GM18907 (cell line): ENCODE measurements at regions not wholly inside any gene's neighbourhood (a gene's known extent, or its start where the extent isn't known, plus 50 kb on each side); places are given as distances from the start of the nearest gene placed in this dataset.
A peak's percentile ranks its signal among the peaks of the same experiment; 100 is the strongest.

Source experiments
- ATAC-seq: cut with Tn5 transposase; IDR thresholded peaks from one replicate; pipeline ENCODE4 v1.9.1; 2021; ENCODE audit warnings: mild to moderate bottlenecking, moderate library complexity; ENCODE audit not compliant: unreplicated experiment

GRCh38 chr9:129349665-129349947 is 171.5 kb upstream of the IER5L start:
- ATAC-seq, result no peak

- ATAC-seq, result no peak
Observed at GRCh38 chr9:129348890-129349664, 171.0 kb upstream of the IER5L start.

GRCh38 chr9:129347316-129348120 is 169.5 kb upstream of the IER5L start:
- ATAC-seq, result no peak

DNA sequence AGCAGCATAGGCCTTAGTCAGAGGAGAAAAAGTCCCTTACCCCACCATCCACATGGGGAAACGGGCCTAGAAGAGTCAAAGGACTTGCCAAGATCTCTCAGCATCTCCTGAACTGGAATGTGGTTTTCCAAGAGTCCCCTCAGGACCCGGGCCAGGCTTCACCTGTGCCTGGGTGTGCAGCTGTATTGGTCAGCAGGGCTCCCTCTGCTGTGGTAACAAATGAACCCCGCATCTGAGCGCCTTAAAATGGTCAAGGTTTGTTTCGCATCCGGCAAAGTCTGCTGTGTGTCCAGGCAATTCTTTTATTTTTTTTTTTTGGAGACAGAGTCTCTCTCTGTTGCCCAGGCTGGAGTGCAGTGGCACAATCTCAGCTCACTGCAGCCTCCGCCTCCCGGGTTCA is 168.0 kb upstream of the IER5L start:
- ATAC-seq, result no peak

GRCh38 chr9:129344641-129345495 is 166.8 kb upstream of the IER5L start:
- no peak for ATAC-seq

DNA sequence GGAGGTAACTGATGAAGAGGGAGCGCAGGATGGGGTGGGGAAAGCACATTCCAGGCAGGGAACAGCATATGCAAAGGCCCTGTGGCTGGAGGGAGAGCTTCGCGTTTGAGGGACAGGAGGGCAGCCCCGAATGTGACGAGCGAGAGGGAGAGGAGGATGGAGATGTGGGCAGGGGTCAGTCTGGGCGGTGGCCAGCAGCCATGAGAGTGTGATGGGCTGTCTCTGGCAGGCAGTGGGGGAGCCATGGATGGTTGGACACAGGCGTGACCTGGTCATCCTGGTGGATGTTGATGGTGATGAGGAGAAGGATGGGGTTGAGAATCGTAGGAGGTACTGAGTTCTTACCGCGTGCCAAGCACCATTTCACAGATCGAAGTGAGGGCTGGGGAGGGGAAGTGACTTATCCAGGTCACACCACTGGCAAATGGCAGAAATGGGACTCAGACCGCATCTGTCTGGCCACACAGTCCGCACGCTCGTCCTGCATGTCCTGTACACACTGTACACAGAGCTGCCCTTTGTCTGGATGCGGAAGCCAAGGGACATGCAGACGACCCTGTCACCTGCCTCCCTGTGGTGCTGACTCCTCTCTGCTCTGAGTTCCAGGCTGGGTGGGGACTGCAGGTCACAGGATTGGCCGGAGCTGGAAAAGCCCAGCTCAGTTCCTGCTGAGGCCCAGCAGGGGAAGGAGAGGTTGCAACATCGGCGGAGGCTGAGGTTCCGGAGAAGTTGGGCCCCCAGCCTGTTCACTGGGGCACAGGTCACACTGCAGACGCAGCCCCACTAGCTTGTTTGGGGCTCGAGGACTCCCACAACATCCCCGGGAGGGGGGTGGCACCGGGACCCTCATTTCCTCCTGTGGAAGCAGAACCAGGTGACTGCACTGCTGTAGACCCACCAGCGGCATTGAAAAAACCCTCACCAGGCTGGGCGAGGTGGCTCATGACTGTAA is 165.6 kb upstream of the IER5L start:
- ATAC-seq, result no peak

GRCh38 chr9:129342591-129343423 is 164.7 kb upstream of the IER5L start:
- ATAC-seq, result no peak

DNA sequence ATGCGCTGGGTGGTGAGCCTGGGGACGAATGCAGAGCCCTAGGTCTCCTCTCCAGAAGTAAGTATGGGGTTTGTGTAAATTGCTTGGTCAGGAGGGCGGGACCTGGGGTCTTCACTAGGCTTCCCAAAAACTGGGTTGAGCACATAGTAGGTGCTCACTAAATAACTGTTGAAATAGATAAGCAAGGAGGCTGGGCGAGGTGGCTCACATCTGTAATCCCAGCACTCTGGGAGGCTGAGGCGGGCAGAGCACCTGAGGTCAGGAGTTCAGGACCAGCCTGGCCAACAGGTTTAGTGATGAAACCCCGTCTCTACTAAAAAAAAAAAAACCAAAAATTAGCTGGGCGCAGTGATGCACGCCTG is 163.9 kb upstream of the IER5L start:
- no peak for ATAC-seq

DNA sequence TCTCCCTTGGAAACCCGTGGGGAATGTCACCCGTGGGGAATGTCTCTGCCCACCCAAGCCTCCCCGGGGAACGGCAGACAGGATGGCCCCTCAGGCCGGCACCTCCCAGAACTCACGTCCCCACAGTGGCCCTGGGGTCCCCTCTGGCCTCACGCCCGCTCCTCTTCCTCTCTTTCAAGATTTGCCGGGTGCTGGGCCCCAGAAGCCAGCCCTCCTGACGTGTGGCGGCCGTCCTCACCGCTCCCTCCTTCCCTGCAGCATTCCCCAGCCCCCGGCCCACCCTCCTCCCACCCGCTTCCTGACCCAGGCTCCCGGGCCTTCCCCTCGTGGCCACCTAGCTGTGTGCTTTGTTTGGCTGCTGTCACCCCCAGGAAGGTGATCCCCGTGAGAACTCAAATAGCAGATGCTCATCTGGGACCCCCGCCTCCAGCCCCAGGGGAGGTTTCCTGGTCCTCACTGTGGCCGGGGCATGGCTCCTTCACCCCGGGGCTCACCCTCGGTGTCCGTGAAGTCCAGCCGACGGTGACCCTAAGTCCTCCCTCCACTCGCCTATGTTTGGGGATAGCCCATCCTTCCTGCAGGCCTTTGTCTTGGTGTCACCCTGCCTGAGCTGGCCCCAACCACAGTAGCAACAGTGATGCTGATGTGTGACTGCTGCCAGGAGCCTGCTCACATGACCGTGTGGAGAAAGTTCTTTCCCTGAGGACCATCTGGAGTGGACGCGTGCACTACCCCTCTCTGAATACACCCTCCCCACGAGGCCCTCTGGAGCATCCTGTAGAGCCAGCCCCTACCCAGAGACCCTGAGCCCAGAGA is 163.3 kb upstream of the IER5L start:
- ATAC-seq, result no peak

- ATAC-seq, result no peak
Observed at GRCh38 chr9:129340427-129341170, 162.5 kb upstream of the IER5L start.

- ATAC-seq, result no peak
Observed at GRCh38 chr9:129339539-129340157, 161.6 kb upstream of the IER5L start.

- ATAC-seq, result no peak
Observed at GRCh38 chr9:129338724-129339430, 160.8 kb upstream of the IER5L start.

- no peak for ATAC-seq
Observed at GRCh38 chr9:129337336-129338140, 159.5 kb upstream of the IER5L start.

DNA sequence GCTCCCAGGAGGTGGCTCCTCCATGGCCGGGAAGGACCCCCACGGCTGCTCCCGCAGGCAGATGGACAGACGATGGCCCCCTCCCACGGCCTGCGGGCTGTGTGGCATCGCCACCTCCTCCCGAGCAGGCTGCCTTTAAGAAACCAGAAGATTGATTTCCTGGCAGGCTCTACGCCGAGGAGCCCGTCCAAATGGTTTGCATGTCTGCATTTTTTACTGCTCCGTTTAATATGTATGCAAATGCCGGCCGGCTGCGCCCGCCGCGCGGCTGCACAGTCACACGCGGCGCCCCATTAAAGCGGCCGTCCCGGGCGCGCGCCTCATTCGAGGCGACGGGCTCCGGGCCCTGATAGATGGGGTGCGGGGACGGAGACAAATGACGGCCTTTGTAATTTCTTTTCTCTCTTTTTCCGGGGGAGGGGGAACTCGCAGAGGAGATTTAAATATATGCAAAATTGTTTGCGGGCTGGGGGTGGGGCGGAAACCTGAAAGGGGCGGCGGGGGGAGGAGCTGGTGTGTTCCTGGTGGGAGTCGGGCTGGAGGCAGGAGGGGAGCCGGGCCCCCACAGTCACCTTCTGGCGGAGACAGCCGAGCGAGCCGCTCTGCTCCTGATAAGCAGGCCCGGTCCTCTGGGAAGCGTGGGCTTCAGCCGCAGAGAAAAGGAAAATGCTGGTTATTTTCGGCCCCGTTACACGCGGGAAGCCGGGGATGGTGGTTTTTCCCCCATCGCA is 158.7 kb upstream of the IER5L start:
- peak; percentile 44 for ATAC-seq

DNA sequence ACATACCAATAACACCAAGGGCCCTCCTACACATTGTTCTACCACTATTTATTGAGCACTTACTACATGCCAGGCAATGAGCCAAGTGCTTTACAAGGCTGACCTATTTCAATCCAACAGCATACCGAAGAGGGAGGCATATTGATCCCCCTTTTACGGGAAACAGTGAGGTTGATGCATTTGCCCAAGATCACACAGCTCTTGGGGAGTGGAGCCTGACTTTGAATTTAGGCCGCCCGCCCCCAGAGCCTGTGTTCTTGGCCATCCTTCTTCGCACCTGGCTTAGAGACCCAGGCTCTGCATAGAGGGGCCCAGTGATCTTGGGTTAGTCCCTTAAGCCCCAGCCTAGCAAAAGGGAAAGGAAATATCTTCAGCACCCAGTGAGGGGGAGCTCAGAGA is 158.1 kb upstream of the IER5L start:
- ATAC-seq, result no peak
